Endothelial cell of umbilical vein (primary cell): ENCODE measurements at regions not wholly inside any gene's neighbourhood (a gene's known extent, or its start where the extent isn't known, plus 50 kb on each side); places are given as distances from the start of the nearest gene placed in this dataset.

Source experiments
- BruUV-seq: library from RNA; stranded (reverse); fragments of 400-500 nt; replicated peaks from 2 replicates; lab custom pipeline; 2021; lab: Mats Ljungman, UMichigan
- CTCF ChIA-PET: fragments of 300-600, 350-600 bp; sonication (Branson Sonifier 250); formaldehyde crosslinking; loops from one replicate; lab custom pipeline; 2021; ENCODE audit warnings: antibody characterized with exemption, inconsistent platforms; lab: Charles Lee
- POLR2A ChIA-PET: fragments of 300-600, 350-600 bp; sonication (Branson Sonifier 250); formaldehyde crosslinking; loops from one replicate; lab custom pipeline; 2021; ENCODE audit warnings: antibody characterized with exemption, inconsistent platforms; lab: Charles Lee
- DNase-seq: peaks from one replicate; pipeline ENCODE4 v3.0.0-alpha.2; 2011; ENCODE audit warnings: low read depth, low spot score
- FAIRE-seq: peaks from 2 replicates; lab custom pipeline; 2011; peaks lifted over from hg19 to GRCh38; lab: Jason Lieb, UNC
- H2AFZ ChIP-seq: 2 replicates; pipeline ENCODE4 v1.6.0; 2012; ENCODE audit warnings: low read depth, low read length, control low read depth, inconsistent platforms
- H3K27ac ChIP-seq: 2 replicates; pipeline ENCODE4 v1.5.1; 2011; ENCODE audit warnings: low read depth, mild to moderate bottlenecking, control low read depth, low read length, moderate library complexity; ENCODE audit not compliant: insufficient read depth
- H3K27me3 ChIP-seq, 2 experiments: 2 replicates each; pipeline versions ENCODE4 v1.6.0 to v1.6.1; 2011; ENCODE audit warnings: low read length in 2 of 2, mixed read lengths in 1 of 2; ENCODE audit not compliant: control insufficient read depth in 2 of 2, insufficient read depth in 2 of 2
- H3K36me3 ChIP-seq, 2 experiments: 2 replicates in 1 of 2; 3 replicates in 1 of 2; pipeline ENCODE4 v1.5.1; 2011; ENCODE audit warnings: low read length in 2 of 2, mild to moderate bottlenecking in 1 of 2, moderate library complexity in 1 of 2; ENCODE audit not compliant: control insufficient read depth in 2 of 2, insufficient read depth in 2 of 2; ENCODE audit errors: extremely low read depth in 1 of 2
- H3K4me1 ChIP-seq: 3 replicates; pipeline ENCODE4 v1.5.1; 2011; ENCODE audit warnings: mild to moderate bottlenecking, low read length; ENCODE audit not compliant: control insufficient read depth, insufficient read depth; ENCODE audit errors: extremely low read depth
- H3K4me2 ChIP-seq: 2 replicates; pipeline ENCODE4 v1.6.1; 2011; ENCODE audit warnings: low read length, control low read depth, mixed read lengths; ENCODE audit not compliant: insufficient read depth
- H3K4me3 ChIP-seq, 3 experiments: fragments of 200-600 bp in 1 of 3; sonication (generic), shearing (Covaris generic) in 1 of 3; replicated peaks in 1 of 3; 2 replicates each; pipeline ENCODE4 v1.5.1; 2011 to 2016; ENCODE audit warnings: control low read depth in 3 of 3, low read length in 3 of 3, mild to moderate bottlenecking in 2 of 3, inconsistent platforms in 1 of 3, low read depth in 1 of 3, moderate library complexity in 1 of 3; ENCODE audit not compliant: insufficient read depth in 1 of 3
- H3K79me2 ChIP-seq: 2 replicates; pipeline ENCODE4 v1.6.0; 2012; ENCODE audit warnings: low read length, inconsistent platforms; ENCODE audit not compliant: control insufficient read depth, insufficient read depth
- H3K9ac ChIP-seq: replicated peaks from 2 replicates; pipeline ENCODE3; 2011; ENCODE audit warnings: low read length, control low read depth; ENCODE audit not compliant: insufficient read depth; ENCODE audit errors: extremely low read depth
- H3K9me1 ChIP-seq: replicated peaks from 3 replicates; pipeline ENCODE4 v1.6.0; 2011; ENCODE audit warnings: mild to moderate bottlenecking, low read length; ENCODE audit not compliant: control insufficient read depth, insufficient read depth; ENCODE audit errors: extremely low read depth
- H3K9me3 ChIP-seq: replicated peaks from 2 replicates; pipeline ENCODE4 v1.5.1; 2012; ENCODE audit warnings: low read length, inconsistent platforms; ENCODE audit not compliant: control insufficient read depth, insufficient read depth
- H4K20me1 ChIP-seq: replicated peaks from 2 replicates; pipeline ENCODE3; 2011; ENCODE audit warnings: mild to moderate bottlenecking, low read length; ENCODE audit not compliant: control insufficient read depth, insufficient read depth; ENCODE audit errors: extremely low read depth
- CTCF ChIP-seq, 2 donors: IDR thresholded peaks; 1 replicate in 1 of 2; 2 replicates in 1 of 2; pipeline ENCODE4 v1.5.1; 2011; ENCODE audit warnings: low read length in 2 of 2, mild to moderate bottlenecking in 2 of 2, moderate library complexity in 2 of 2, control low read depth in 1 of 2, inconsistent platforms in 1 of 2, low read depth in 1 of 2; ENCODE audit not compliant: insufficient read depth in 1 of 2; ENCODE audit errors: extremely low read depth in 1 of 2
- EZH2 ChIP-seq: IDR thresholded peaks from 2 replicates; pipeline ENCODE4 v1.6.1; 2012; ENCODE audit warnings: borderline replicate concordance, low read depth, mild to moderate bottlenecking, moderate library complexity, low read length, inconsistent platforms; ENCODE audit not compliant: severe bottlenecking
- FOS ChIP-seq: IDR thresholded peaks from 2 replicates; pipeline ENCODE4 v1.6.1; 2011; ENCODE audit warnings: mild to moderate bottlenecking, low read length, moderate library complexity, borderline replicate concordance; ENCODE audit not compliant: insufficient read depth
- GATA2 ChIP-seq: IDR thresholded peaks from 2 replicates; pipeline ENCODE4 v1.7.0; 2011; ENCODE audit warnings: low read depth, mild to moderate bottlenecking, moderate library complexity, mixed read lengths, low read length; ENCODE audit not compliant: insufficient read length, insufficient read depth
- JUN ChIP-seq: IDR thresholded peaks from 2 replicates; pipeline ENCODE4 v1.6.1; 2011; ENCODE audit warnings: borderline replicate concordance, low read depth; ENCODE audit not compliant: insufficient read length, insufficient read depth
- MAX ChIP-seq: IDR thresholded peaks from 2 replicates; pipeline ENCODE4 v1.6.1; 2011; ENCODE audit not compliant: insufficient read depth, insufficient read length
- MYC ChIP-seq: IDR thresholded peaks from one replicate; pipeline ENCODE4 v1.6.1; 2011; ENCODE audit warnings: mild to moderate bottlenecking, low read depth, low read length
- POLR2A ChIP-seq: IDR thresholded peaks from 2 replicates; pipeline ENCODE4 v1.6.1; 2012; ENCODE audit warnings: low read depth, mild to moderate bottlenecking, control low read depth, low read length
- POLR2AphosphoS5 ChIP-seq: IDR thresholded peaks from 2 replicates; pipeline ENCODE4 v1.6.1; 2012; ENCODE audit warnings: low read depth, mild to moderate bottlenecking, control low read depth, low read length, moderate library complexity; ENCODE audit not compliant: insufficient read depth
- dilution Hi-C: fragments of 300-500 bp; cut with MboI; formaldehyde crosslinking; loops from one replicate; pipeline ENCODE4 v1.15.0; 2019; ENCODE audit warnings: low sequenced_read_pairs; ENCODE audit not compliant: extremely low pct_ligation_motif_present
- intact Hi-C: fragments of 100-400 bp; cut with micrococcal nuclease; formaldehyde crosslinking; loops from one replicate; pipeline ENCODE4 v1.10.0; 2022

DNA sequence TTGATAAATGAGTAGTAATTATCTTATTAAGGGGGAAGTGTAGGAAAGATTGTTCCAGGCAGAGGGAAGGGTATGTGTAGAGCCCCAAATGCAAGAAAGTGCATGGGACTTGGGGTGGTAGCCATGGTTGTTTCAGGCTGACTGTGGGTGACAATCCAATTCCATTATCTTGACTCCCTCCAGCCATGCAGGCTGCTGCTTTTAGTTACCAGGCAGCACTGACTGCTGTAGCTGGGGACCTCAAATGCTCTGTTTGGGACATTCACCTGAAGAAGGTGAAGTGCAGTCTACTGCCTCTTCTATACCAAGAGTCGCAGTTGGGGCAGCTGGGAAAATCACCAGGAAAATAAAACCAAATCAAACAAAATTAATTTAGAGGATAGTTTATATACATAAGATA lies 102.4 kb upstream of the NR3C1 start:
- no peak for FAIRE-seq
- intact Hi-C loops (no loop called here), dilution Hi-C loops (no loop called here)
- TF ChIP-seq EZH2 = no peak
- no peak for TF ChIP-seq CTCF (IDR thresholded peaks at IDR 0.05; ENCODE audit: extremely low read depth in 1 of 2, insufficient read depth in 1 of 2, low read depth in 1 of 2, low read length in 2 of 2)
- no peak for TF ChIP-seq MYC
- TF ChIP-seq MAX = no peak
- no peak for TF ChIP-seq JUN
- no peak for TF ChIP-seq GATA2
- no peak for TF ChIP-seq POLR2A
- TF ChIP-seq FOS = no peak
- no peak for TF ChIP-seq POLR2AphosphoS5
- Histone ChIP-seq H3K79me2 (no peaks in the 10 kb centered on the region), H3K4me1 (no peaks in the 10 kb centered on the region), H3K4me2 (no peak overlapping the region), H3K36me3 (no peaks in the 10 kb centered on the region), H3K9me3 (no peaks in the 10 kb centered on the region), H3K4me3 (no peak overlapping the region), H3K27ac (no peak overlapping the region), H3K9me1 (no peaks in the 10 kb centered on the region), H3K9ac (no peak overlapping the region), H4K20me1 (no peaks in the 10 kb centered on the region), H2AFZ (no peak overlapping the region), H3K27me3 (no peaks in the 10 kb centered on the region)
- POLR2A ChIA-PET = no interaction called here
- CTCF ChIA-PET = no interaction called here
- DNase-seq = no peak
- BruUV-seq = no TSS peak
